ENCODE measurements at regions not wholly inside any gene's neighbourhood (a gene's known extent, or its start where the extent isn't known, plus 50 kb on each side); places are given as distances from the start of the nearest gene placed in this dataset.

GRCh38 chr9:79020276-79020675 is 551.5 kb upstream of the TLE4 start:
- no peak for DNase-seq (ENCODE audit: low read depth)
- no peak for TF ChIP-seq CTCF (conservative IDR thresholded peaks at IDR 0.05; ENCODE audit: low read depth, low read length)
- H3K4me3 ChIP-seq (ENCODE audit: low read depth, low read length), result no peak overlapping the region

GRCh38 chr9:79021084-79021483 is 550.7 kb upstream of the TLE4 start:
- TF ChIP-seq CTCF (conservative IDR thresholded peaks at IDR 0.05; ENCODE audit: low read depth, low read length), result no peak
- DNase-seq (ENCODE audit: low read depth), result no peak
- H3K4me3 ChIP-seq (ENCODE audit: low read depth, low read length), result no peak overlapping the region

- no peak for TF ChIP-seq CTCF (conservative IDR thresholded peaks at IDR 0.05; ENCODE audit: low read depth, low read length)
- DNase-seq (ENCODE audit: low read depth), result peak; percentile 91
- no peak overlapping the region for H3K4me3 ChIP-seq (ENCODE audit: low read depth, low read length)
These were observed 548.6 kb upstream of the TLE4 start for GRCh38 chr9:79023134-79023580.

GRCh38 chr9:79026316-79026715 is 545.4 kb upstream of the TLE4 start:
- no peak overlapping the region for H3K4me3 ChIP-seq (ENCODE audit: low read depth, low read length)
- DNase-seq (ENCODE audit: low read depth), result peak; percentile 13
- TF ChIP-seq CTCF (conservative IDR thresholded peaks at IDR 0.05; ENCODE audit: low read depth, low read length), result no peak

- TF ChIP-seq CTCF (conservative IDR thresholded peaks at IDR 0.05; ENCODE audit: low read depth, low read length), result no peak
- H3K4me3 ChIP-seq (ENCODE audit: low read depth, low read length), result no peak overlapping the region
- peak; percentile 45 for DNase-seq (ENCODE audit: low read depth)
These were observed 543.7 kb upstream of the TLE4 start for GRCh38 chr9:79028101-79028500.

- H3K4me3 ChIP-seq (ENCODE audit: low read depth, low read length), result no peak overlapping the region
- no peak for TF ChIP-seq CTCF (conservative IDR thresholded peaks at IDR 0.05; ENCODE audit: low read depth, low read length)
- no peak for DNase-seq (ENCODE audit: low read depth)
These were observed 537.2 kb upstream of the TLE4 start for GRCh38 chr9:79034583-79034982.

GRCh38 chr9:79037338-79037737 is 534.4 kb upstream of the TLE4 start:
- H3K4me3 ChIP-seq (ENCODE audit: low read depth, low read length), result no peak overlapping the region
- DNase-seq (ENCODE audit: low read depth), result no peak
- no peak for TF ChIP-seq CTCF (conservative IDR thresholded peaks at IDR 0.05; ENCODE audit: low read depth, low read length)
